Testis (tissue), 2 donors: ENCODE measurements at regions not wholly inside any gene's neighbourhood (a gene's known extent, or its start where the extent isn't known, plus 50 kb on each side); places are given as distances from the start of the nearest gene placed in this dataset.

Experiments used
- POLR2A ChIP-seq: fragments of 450-650 bp; IDR thresholded peaks from one replicate; pipeline ENCODE4 v1.6.1; 2017; ENCODE audit warnings: antibody characterized with exemption, mild to moderate bottlenecking, moderate library complexity
- TF ChIP-seq, protein P1 (sequence below), 3 experiments: fragments of 450-650 bp in 2 of 3; fragments of 200-600 bp in 1 of 3; sonication (generic) in 1 of 3; IDR thresholded peaks; one replicate each; pipeline ENCODE4 v1.5.1; 2016 to 2019; ENCODE audit warnings: antibody characterized with exemption in 3 of 3, mild to moderate bottlenecking in 2 of 3, moderate library complexity in 1 of 3

DNA sequence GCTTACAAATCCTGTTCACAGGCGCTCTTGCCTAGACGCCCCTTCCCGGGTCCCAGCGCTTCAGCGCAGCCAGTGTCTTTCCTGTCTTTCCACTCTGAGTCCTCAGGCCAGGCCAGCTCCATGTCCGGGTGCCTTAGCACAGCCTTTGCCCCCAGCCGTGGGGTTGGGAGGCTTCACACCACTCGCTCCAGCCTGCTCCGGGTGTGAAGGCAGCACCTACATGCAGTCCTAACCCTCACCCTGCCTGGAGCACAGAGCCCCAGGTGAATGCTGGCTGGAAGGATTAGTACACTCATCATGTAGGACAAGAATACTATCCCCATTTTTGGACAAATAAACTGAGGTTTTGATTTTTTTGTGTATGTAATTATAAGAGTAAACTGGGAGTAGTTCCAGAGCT, 81.7 kb upstream of the TMEM72 start:
- TF ChIP-seq, protein P1, sequence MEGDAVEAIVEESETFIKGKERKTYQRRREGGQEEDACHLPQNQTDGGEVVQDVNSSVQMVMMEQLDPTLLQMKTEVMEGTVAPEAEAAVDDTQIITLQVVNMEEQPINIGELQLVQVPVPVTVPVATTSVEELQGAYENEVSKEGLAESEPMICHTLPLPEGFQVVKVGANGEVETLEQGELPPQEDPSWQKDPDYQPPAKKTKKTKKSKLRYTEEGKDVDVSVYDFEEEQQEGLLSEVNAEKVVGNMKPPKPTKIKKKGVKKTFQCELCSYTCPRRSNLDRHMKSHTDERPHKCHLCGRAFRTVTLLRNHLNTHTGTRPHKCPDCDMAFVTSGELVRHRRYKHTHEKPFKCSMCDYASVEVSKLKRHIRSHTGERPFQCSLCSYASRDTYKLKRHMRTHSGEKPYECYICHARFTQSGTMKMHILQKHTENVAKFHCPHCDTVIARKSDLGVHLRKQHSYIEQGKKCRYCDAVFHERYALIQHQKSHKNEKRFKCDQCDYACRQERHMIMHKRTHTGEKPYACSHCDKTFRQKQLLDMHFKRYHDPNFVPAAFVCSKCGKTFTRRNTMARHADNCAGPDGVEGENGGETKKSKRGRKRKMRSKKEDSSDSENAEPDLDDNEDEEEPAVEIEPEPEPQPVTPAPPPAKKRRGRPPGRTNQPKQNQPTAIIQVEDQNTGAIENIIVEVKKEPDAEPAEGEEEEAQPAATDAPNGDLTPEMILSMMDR (IDR thresholded peaks at IDR 0.05) = no peak
- TF ChIP-seq POLR2A = no peak
